Activated CD8-positive, alpha-beta T cell treated with anti-CD3 and anti-CD28 coated beads for 36 hours (primary cell): ENCODE measurements at regions not wholly inside any gene's neighbourhood (a gene's known extent, or its start where the extent isn't known, plus 50 kb on each side); places are given as distances from the start of the nearest gene placed in this dataset.
"Not testable (repeated sequence)": the region's sequence is repeated elsewhere in the genome, so short reads cannot be mapped to it uniquely, and the experiment has no call there.

Source experiments
- ATAC-seq: fragments of 200-7000 bp; cut with Tn5 transposase; one replicate; pipeline ENCODE4 v1.10.0; 2021; ENCODE audit warnings: mild to moderate bottlenecking, moderate library complexity
- CTCF ChIA-PET: fragments of 350-600 bp; sonication (Branson Sonifier 250); formaldehyde crosslinking; loops from one replicate; lab custom pipeline; 2021; ENCODE audit warnings: antibody characterized with exemption; lab: Charles Lee
- POLR2A ChIA-PET: fragments of 350-600 bp; sonication (Branson Sonifier 250); formaldehyde crosslinking; loops from one replicate; lab custom pipeline; 2021; ENCODE audit warnings: antibody characterized with exemption; lab: Charles Lee
- DNase-seq: peaks from one replicate; pipeline ENCODE4 v3.0.0-alpha.2; 2020
- H3K27ac Mint-ChIP-seq: one replicate; pipeline ENCODE4 v1.8.0; 2021; ENCODE audit warnings: mild to moderate bottlenecking, mixed read lengths
- H3K27me3 Mint-ChIP-seq: one replicate; pipeline ENCODE4 v1.8.0; 2021; ENCODE audit warnings: mixed read lengths
- H3K36me3 Mint-ChIP-seq: one replicate; pipeline ENCODE4 v1.8.0; 2021; ENCODE audit warnings: low read depth, mixed read lengths
- H3K4me1 Mint-ChIP-seq: one replicate; pipeline ENCODE4 v1.8.0; 2021; ENCODE audit warnings: low read depth, mixed read lengths
- H3K4me3 Mint-ChIP-seq: one replicate; pipeline ENCODE4 v1.8.0; 2021; ENCODE audit warnings: mild to moderate bottlenecking, moderate library complexity, mixed read lengths
- H3K9me3 Mint-ChIP-seq: one replicate; pipeline ENCODE4 v1.8.0; 2021; ENCODE audit warnings: mixed read lengths
- CTCF ChIP-seq: fragments of 200-600 bp; IDR thresholded peaks from one replicate; pipeline ENCODE4 v1.8.0; 2022; ENCODE audit warnings: antibody characterized with exemption, mild to moderate bottlenecking
- intact Hi-C: fragments of 100-400 bp; cut with micrococcal nuclease; formaldehyde crosslinking; loops from one replicate; pipeline ENCODE4 v1.10.0; 2022

- ChIA-PET POLR2A (interaction anchor here (0.7 to 0.8 kb wide), 2 partner anchors 13 to 300 kb away, joined by 3 read pairs; no protein-coding TSS in a partner anchor), CTCF (interaction anchor here (0.8 to 0.9 kb wide), 2 partner anchors 28 to 177 kb away, joined by 3 read pairs; no protein-coding TSS in a partner anchor)
- H3K27me3 Mint-ChIP-seq: peaks cover 1% of the 10 kb centered on the region
- H3K9me3 Mint-ChIP-seq: peaks cover 17% of the 10 kb centered on the region
- DNase-seq (no peak), ATAC-seq (no peak)
- H3K4me3 Mint-ChIP-seq: no peak overlapping the region
- H3K4me1 Mint-ChIP-seq: no peaks in the 10 kb centered on the region
- H3K36me3 Mint-ChIP-seq: peaks cover 11% of the 10 kb centered on the region
- no peak for TF ChIP-seq CTCF
- no peak overlapping the region for H3K27ac Mint-ChIP-seq
- intact Hi-C loops: no loop called here
Observed at GRCh38 chr3:197364410-197365071, 66.1 kb upstream of the DLG1 start.

- peaks cover 19% of the 10 kb centered on the region for H3K9me3 Mint-ChIP-seq
- H3K36me3 Mint-ChIP-seq: peaks cover 11% of the 10 kb centered on the region
- H3K4me1 Mint-ChIP-seq: no peaks in the 10 kb centered on the region
- no peak overlapping the region for H3K4me3 Mint-ChIP-seq
- ChIA-PET CTCF (interaction anchor here (0.8 to 0.9 kb wide), 3 partner anchors 27 to 176 kb away, joined by 3 read pairs; no protein-coding TSS in a partner anchor), POLR2A (interaction anchor here (0.7 kb wide), 1 partner anchor 301 kb away, joined by 3 read pairs; no protein-coding TSS in a partner anchor)
- ATAC-seq: no peak
- H3K27ac Mint-ChIP-seq: no peak overlapping the region
- intact Hi-C loops: no loop called here
- H3K27me3 Mint-ChIP-seq: peaks cover 1% of the 10 kb centered on the region
- no peak for TF ChIP-seq CTCF
- no peak for DNase-seq
Observed at GRCh38 chr3:197363553-197364409, 65.4 kb upstream of the DLG1 start.

DNA sequence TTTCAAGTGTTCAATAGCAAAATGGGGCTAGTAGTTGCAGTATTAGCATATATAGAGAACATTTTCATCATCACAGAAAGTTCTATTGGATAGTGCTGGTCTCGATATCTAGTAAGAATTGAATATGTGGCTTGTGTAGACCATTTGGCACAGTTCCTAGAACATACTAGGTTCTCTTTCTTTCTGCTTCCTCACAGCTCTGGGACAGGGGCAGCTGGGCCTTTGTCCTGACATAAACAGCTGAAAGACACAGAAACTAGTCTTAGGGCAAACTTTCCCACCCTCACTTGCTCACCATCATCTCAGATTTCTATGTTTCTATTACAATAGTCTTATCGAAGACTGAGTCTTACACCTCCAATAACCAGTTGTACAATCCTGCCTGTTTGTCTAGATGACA lies 63.7 kb upstream of the DLG1 start:
- intact Hi-C loops: no loop called here
- Mint-ChIP-seq H3K27me3 (peaks cover 1% of the 10 kb centered on the region), H3K9me3 (peaks cover 19% of the 10 kb centered on the region), H3K36me3 (peaks cover 11% of the 10 kb centered on the region), H3K4me1 (no peaks in the 10 kb centered on the region), H3K4me3 (no peak overlapping the region), H3K27ac (no peak overlapping the region)
- no peak for TF ChIP-seq CTCF
- CTCF ChIA-PET: no interaction called here
- no peak for ATAC-seq
- POLR2A ChIA-PET: no interaction called here
- no peak for DNase-seq

DNA sequence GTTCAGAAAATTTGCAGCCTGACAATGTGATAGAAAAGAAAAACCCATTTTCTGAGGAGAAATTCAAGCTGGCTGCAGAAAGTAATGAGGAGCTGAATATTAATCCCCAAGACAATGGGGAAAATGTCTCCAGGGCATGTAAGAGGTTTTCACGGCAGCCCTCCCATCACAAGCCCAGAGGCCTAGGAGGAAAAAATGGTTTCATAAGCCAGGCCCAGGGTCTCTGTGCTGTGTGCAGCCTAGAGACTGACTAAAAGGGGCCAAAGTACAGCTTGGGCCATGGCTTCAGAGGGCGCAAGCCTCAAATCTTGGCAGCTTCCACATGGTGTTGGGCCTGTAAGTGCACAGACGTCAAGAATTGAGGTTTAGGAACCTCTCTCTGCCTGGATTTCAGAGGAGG lies 61.7 kb upstream of the DLG1 start:
- H3K4me3 Mint-ChIP-seq, H3K27me3 Mint-ChIP-seq, H3K4me1 Mint-ChIP-seq, POLR2A ChIA-PET, ATAC-seq, CTCF ChIA-PET, DNase-seq, intact Hi-C loops, H3K27ac Mint-ChIP-seq: not testable (repeated sequence)
- Mint-ChIP-seq H3K9me3 (peaks cover 19% of the 10 kb centered on the region), H3K36me3 (peaks cover 11% of the 10 kb centered on the region)

- Mint-ChIP-seq H3K9me3 (peaks cover 19% of the 10 kb centered on the region), H3K36me3 (peaks cover 11% of the 10 kb centered on the region)
- H3K4me3 Mint-ChIP-seq, intact Hi-C loops, POLR2A ChIA-PET, DNase-seq, H3K4me1 Mint-ChIP-seq, CTCF ChIA-PET, H3K27ac Mint-ChIP-seq, H3K27me3 Mint-ChIP-seq, ATAC-seq: not testable (repeated sequence)
Observed at GRCh38 chr3:197359476-197359875, 61.1 kb upstream of the DLG1 start.
